BLaER1 (cell line): ENCODE measurements at regions not wholly inside any gene's neighbourhood (a gene's known extent, or its start where the extent isn't known, plus 50 kb on each side); places are given as distances from the start of the nearest gene placed in this dataset.

Experiments
- H3K27ac ChIP-seq: shearing (Covaris generic); formaldehyde crosslinking; 2 replicates; pipeline ENCODE4 v1.8.1; 2022
- H3K27me3 ChIP-seq: shearing (Covaris generic); formaldehyde crosslinking; 2 replicates; pipeline ENCODE4 v1.8.1; 2022
- H3K36me3 ChIP-seq: shearing (Covaris generic); formaldehyde crosslinking; 2 replicates; pipeline ENCODE4 v1.8.1; 2022
- H3K4me1 ChIP-seq: shearing (Covaris generic); formaldehyde crosslinking; 2 replicates; pipeline ENCODE4 v1.8.1; 2022
- H3K4me2 ChIP-seq: shearing (Covaris generic); formaldehyde crosslinking; 2 replicates; pipeline ENCODE4 v1.8.1; 2022
- H3K4me3 ChIP-seq: shearing (Covaris generic); formaldehyde crosslinking; 2 replicates; pipeline ENCODE4 v1.8.1; 2022
- H3K9ac ChIP-seq: shearing (Covaris generic); formaldehyde crosslinking; 2 replicates; pipeline ENCODE4 v1.8.1; 2022
- H3K9me3 ChIP-seq: shearing (Covaris generic); formaldehyde crosslinking; 2 replicates; pipeline ENCODE4 v1.8.1; 2022
- H4K20me1 ChIP-seq: shearing (Covaris generic); formaldehyde crosslinking; 2 replicates; pipeline ENCODE4 v1.8.1; 2022
- Cebpa-rat ChIP-seq: shearing (Covaris generic); IDR thresholded peaks from 2 replicates; pipeline ENCODE4 v1.8.1; 2022

GRCh38 chr5:169369130-169369529 lies 68.2 kb upstream of the SLIT3 start:
- H3K4me2 ChIP-seq = no peak overlapping the region
- TF ChIP-seq Cebpa-rat = no peak
- peaks cover 9% of the 10 kb centered on the region for H3K9me3 ChIP-seq
- no peak overlapping the region for H3K9ac ChIP-seq
- H3K27me3 ChIP-seq = no peaks in the 10 kb centered on the region
- no peaks in the 10 kb centered on the region for H3K4me1 ChIP-seq
- no peaks in the 10 kb centered on the region for H3K36me3 ChIP-seq
- H4K20me1 ChIP-seq = no peaks in the 10 kb centered on the region
- H3K27ac ChIP-seq = no peak overlapping the region
- no peak overlapping the region for H3K4me3 ChIP-seq

DNA sequence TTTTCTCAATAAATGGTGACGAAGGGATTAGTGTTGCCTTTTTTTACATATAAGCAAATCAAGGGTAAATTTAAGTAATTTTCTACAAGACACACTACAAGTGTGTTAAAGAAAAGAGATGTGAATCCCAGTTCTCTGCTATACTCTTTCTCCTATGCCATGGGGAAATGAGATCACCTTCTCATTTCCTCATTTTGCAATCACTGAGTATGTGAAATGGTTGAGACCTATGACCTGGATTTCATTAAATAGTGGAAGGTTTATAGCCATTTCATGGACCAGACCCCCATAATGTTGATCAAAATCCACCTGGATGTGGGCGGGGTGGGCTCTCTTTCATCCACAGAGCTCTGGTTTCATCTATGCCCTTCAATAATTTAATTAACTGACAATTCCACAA lies 66.9 kb upstream of the SLIT3 start:
- no peaks in the 10 kb centered on the region for H3K36me3 ChIP-seq
- no peak overlapping the region for H3K27ac ChIP-seq
- H3K9ac ChIP-seq = no peak overlapping the region
- TF ChIP-seq Cebpa-rat = no peak
- no peaks in the 10 kb centered on the region for H4K20me1 ChIP-seq
- no peak overlapping the region for H3K4me2 ChIP-seq
- H3K9me3 ChIP-seq = peaks cover 9% of the 10 kb centered on the region
- no peaks in the 10 kb centered on the region for H3K4me1 ChIP-seq
- no peaks in the 10 kb centered on the region for H3K27me3 ChIP-seq
- no peak overlapping the region for H3K4me3 ChIP-seq

GRCh38 chr5:169357291-169357690 lies 56.4 kb upstream of the SLIT3 start:
- Histone ChIP-seq H4K20me1 (no peaks in the 10 kb centered on the region), H3K27ac (no peak overlapping the region), H3K27me3 (no peaks in the 10 kb centered on the region), H3K4me1 (no peaks in the 10 kb centered on the region), H3K9me3 (no peaks in the 10 kb centered on the region), H3K4me3 (no peak overlapping the region), H3K36me3 (no peaks in the 10 kb centered on the region), H3K4me2 (no peak overlapping the region), H3K9ac (no peak overlapping the region)
- no peak for TF ChIP-seq Cebpa-rat

DNA sequence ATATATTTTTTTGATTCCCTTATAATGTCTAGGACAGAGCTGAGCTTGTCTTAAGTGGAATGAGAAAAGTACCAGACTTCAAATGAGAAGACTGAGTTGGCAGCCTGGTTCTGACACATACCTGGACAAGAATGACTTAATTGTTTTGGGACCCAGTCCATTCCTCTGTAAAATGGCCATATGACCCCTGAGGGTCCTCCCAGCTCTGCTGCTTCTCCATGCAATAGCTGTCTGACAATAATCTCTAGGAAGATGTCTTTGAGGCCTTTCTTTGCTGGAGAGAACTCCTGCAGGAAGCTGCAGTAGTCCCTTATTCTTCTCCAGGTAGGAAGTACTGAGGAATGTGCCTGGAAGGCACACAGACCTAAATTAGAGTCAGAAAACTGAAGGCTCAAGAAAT lies 55.9 kb upstream of the SLIT3 start:
- Histone ChIP-seq H3K36me3 (no peaks in the 10 kb centered on the region), H3K9ac (no peak overlapping the region), H3K27ac (no peak overlapping the region), H3K27me3 (no peaks in the 10 kb centered on the region), H3K4me1 (no peaks in the 10 kb centered on the region), H3K4me3 (no peak overlapping the region), H3K4me2 (no peak overlapping the region), H3K9me3 (no peaks in the 10 kb centered on the region), H4K20me1 (no peaks in the 10 kb centered on the region)
- TF ChIP-seq Cebpa-rat = no peak

DNA sequence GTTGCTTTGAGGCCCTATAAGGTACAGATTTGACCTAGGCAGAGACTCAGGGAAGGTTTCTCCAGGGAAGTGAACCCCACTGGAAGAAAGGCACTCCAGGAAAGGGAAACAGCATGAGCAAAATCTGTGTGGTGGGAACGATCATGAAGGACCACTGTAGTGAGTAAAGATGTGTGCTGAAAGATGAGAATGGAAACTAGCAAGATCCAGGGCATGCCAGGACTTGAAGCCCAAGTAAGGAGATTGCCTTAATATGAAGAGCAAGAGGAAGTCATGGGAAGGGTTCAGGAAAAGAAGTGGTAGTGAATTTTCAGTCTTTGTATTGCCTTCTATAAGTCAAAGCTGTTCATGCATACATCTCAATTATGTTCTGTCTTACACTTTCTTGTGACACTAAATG lies 55.2 kb upstream of the SLIT3 start:
- no peak overlapping the region for H3K4me3 ChIP-seq
- H3K9me3 ChIP-seq = no peaks in the 10 kb centered on the region
- no peaks in the 10 kb centered on the region for H3K36me3 ChIP-seq
- H3K9ac ChIP-seq = no peak overlapping the region
- no peak overlapping the region for H3K4me2 ChIP-seq
- H4K20me1 ChIP-seq = no peaks in the 10 kb centered on the region
- no peaks in the 10 kb centered on the region for H3K27me3 ChIP-seq
- H3K27ac ChIP-seq = no peak overlapping the region
- H3K4me1 ChIP-seq = no peaks in the 10 kb centered on the region
- no peak for TF ChIP-seq Cebpa-rat

- no peaks in the 10 kb centered on the region for H4K20me1 ChIP-seq
- no peak overlapping the region for H3K27ac ChIP-seq
- H3K4me3 ChIP-seq = no peak overlapping the region
- no peaks in the 10 kb centered on the region for H3K9me3 ChIP-seq
- no peaks in the 10 kb centered on the region for H3K4me1 ChIP-seq
- H3K9ac ChIP-seq = no peak overlapping the region
- no peak for TF ChIP-seq Cebpa-rat
- H3K4me2 ChIP-seq = no peak overlapping the region
- no peaks in the 10 kb centered on the region for H3K27me3 ChIP-seq
- H3K36me3 ChIP-seq = no peaks in the 10 kb centered on the region
Measured at GRCh38 chr5:169354921-169355320, 54.0 kb upstream of the SLIT3 start.

GRCh38 chr5:169354263-169354662 lies 53.3 kb upstream of the SLIT3 start:
- Histone ChIP-seq H4K20me1 (no peaks in the 10 kb centered on the region), H3K36me3 (no peaks in the 10 kb centered on the region), H3K4me3 (no peak overlapping the region), H3K27me3 (no peaks in the 10 kb centered on the region), H3K4me1 (no peaks in the 10 kb centered on the region), H3K27ac (no peak overlapping the region), H3K9me3 (no peaks in the 10 kb centered on the region), H3K9ac (no peak overlapping the region), H3K4me2 (no peak overlapping the region)
- no peak for TF ChIP-seq Cebpa-rat

DNA sequence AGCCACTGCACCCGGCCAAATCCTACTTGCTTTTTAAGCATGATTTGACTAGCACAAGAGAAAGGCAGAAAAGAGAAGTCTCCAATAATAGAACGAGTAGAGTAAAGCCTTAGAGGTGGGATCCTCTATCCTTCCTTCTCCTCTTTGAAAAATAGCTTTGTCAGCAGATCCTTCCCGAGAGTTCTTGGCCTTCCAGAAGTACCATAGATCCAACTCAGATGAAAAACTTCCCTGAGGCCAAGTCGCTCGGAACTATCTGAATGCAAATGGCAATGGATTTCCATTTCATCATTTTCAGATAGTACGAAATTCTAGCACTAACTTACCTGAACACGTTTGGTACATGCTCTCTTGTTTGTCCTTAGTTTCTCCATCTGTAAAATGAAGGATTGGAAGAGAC lies 52.0 kb upstream of the SLIT3 start:
- Histone ChIP-seq H3K9ac (no peak overlapping the region), H3K27me3 (no peaks in the 10 kb centered on the region), H3K4me2 (no peak overlapping the region), H3K36me3 (no peaks in the 10 kb centered on the region), H3K27ac (no peak overlapping the region), H4K20me1 (no peaks in the 10 kb centered on the region), H3K4me1 (no peaks in the 10 kb centered on the region), H3K4me3 (no peak overlapping the region), H3K9me3 (no peaks in the 10 kb centered on the region)
- no peak for TF ChIP-seq Cebpa-rat

DNA sequence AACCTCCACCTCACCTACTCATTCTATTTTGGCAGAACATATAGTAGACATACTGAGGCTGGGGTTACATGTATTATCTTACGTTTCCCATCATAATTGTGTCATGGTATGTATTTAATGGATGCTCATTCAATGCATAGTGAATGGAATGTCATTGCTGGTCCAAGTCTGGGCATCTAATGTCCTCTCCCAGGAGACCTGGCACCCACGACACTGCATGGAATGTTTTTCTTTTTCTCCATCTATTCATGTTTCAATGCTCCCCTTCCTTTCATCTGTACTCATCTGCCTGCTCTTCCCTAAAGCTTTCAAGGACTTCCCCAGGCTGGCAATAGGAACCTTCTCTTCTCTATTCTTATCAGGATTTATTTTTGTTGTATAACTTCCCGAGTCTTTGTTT lies 50.8 kb upstream of the SLIT3 start:
- TF ChIP-seq Cebpa-rat = no peak
- no peaks in the 10 kb centered on the region for H3K4me1 ChIP-seq

DNA sequence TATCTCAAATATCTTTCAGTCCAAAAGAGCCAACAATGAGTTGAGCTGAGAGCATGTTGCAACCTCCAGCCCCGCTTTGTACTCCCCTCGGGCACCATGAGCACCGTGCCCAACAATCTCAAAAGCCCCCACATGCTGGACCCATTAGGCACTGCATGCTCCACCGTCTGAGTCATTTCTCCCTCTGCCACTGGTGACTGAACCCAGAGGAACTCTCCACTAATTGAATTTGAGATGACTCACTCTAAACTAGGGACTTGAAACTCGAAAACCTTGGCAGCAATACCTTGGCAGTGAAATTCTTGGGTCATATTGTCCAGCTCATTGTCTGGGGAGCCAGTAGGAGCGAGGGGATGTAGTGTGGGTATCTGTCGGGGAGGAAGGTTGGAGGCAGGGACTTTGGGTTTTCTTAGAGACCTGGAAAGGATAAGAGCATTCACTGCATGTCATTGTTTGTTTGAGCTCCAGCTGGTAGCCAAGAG lies 49.9 kb upstream of the SLIT3 start:
- Histone ChIP-seq H3K36me3 (no peaks in the 10 kb centered on the region), H3K27me3 (no peaks in the 10 kb centered on the region), H3K4me3 (no peak overlapping the region), H3K4me1 (no peaks in the 10 kb centered on the region), H4K20me1 (no peaks in the 10 kb centered on the region), H3K9ac (no peak overlapping the region), H3K4me2 (no peak overlapping the region), H3K9me3 (no peaks in the 10 kb centered on the region), H3K27ac (no peak overlapping the region)
- no peak for TF ChIP-seq Cebpa-rat

More for the DNA sequence above, 50.8 kb upstream of the SLIT3 start:
- H3K27me3 ChIP-seq = no peaks in the 10 kb centered on the region
- H3K9me3 ChIP-seq = no peaks in the 10 kb centered on the region
- H4K20me1 ChIP-seq = no peaks in the 10 kb centered on the region
- no peaks in the 10 kb centered on the region for H3K36me3 ChIP-seq
- H3K27ac ChIP-seq = no peak overlapping the region
- no peak overlapping the region for H3K9ac ChIP-seq
- no peak overlapping the region for H3K4me2 ChIP-seq
- no peak overlapping the region for H3K4me3 ChIP-seq
